ENCODE measurements at regions not wholly inside any gene's neighbourhood (a gene's known extent, or its start where the extent isn't known, plus 50 kb on each side); places are given as distances from the start of the nearest gene placed in this dataset.
"Not testable (repeated sequence)": the region's sequence is repeated elsewhere in the genome, so short reads cannot be mapped to it uniquely, and the experiment has no call there.

GRCh38 chr4:115950806-115951205 is 837.4 kb upstream of the NDST4 start:
- WGBS (ENCODE audit: extremely low coverage, insufficient read length, low lambda C conversion rate) = no CpG with 5 or more reads among the region's 10 CpGs
- Mint-ChIP-seq H3K27me3 (ENCODE audit: low read depth) (no peaks in the 10 kb centered on the region), H3K36me3 (ENCODE audit: insufficient read depth in 1 of 3, low read depth in 3 of 3) (peaks cover 0 to 14% (median 9%) of the 10 kb centered on the region in 3 experiments; a peak in 5 of 7 replicates), H3K27ac (no peak overlapping the region), H3K4me1 (peaks cover 9 to 12% of the 10 kb centered on the region in 2 experiments; a peak in 3 of 4 replicates), H3K4me3 (no peak overlapping the region), H3K9me3 (peaks cover 4 to 5% of the 10 kb centered on the region in 2 experiments; a peak in 4 of 5 replicates)
- Histone ChIP-seq H2BK120ac (ENCODE audit: low read depth, low read length, poor library complexity, severe bottlenecking) (no peak overlapping the region), H3T11ph (ENCODE audit: low read length) (no peak overlapping the region), H2AFZ (ENCODE audit: low read length) (no peak overlapping the region), H3K56ac (ENCODE audit: insufficient read length, low read depth, low read length) (no peak overlapping the region), H4K5ac (ENCODE audit: insufficient read length, low read depth, low read length) (no peak overlapping the region), H3K4me2 (ENCODE audit: insufficient read depth, insufficient read length, low read length) (no peak overlapping the region), H3K79me2 (ENCODE audit: insufficient read depth, low read length) (no peaks in the 10 kb centered on the region), H4K91ac (ENCODE audit: insufficient read length, low read depth, low read length) (no peak overlapping the region), H4K8ac (replicated peaks; ENCODE audit: insufficient read length, low read depth, low read length) (no peak overlapping the region), H2BK12ac (ENCODE audit: insufficient read length, low read depth, low read length) (no peak overlapping the region), H2BK5ac (ENCODE audit: insufficient read length, low read length) (no peak overlapping the region), H3K23me2 (ENCODE audit: insufficient read length, low read depth, low read length, poor library complexity, severe bottlenecking) (no peaks in the 10 kb centered on the region), H3K18ac (ENCODE audit: insufficient read length, low read depth, low read length) (no peak overlapping the region), H3K14ac (ENCODE audit: insufficient read depth, low read length) (no peak overlapping the region), H3K23ac (ENCODE audit: insufficient read length, low read depth, low read length) (no peak overlapping the region), H2BK15ac (ENCODE audit: low read depth, low read length) (no peak overlapping the region), H4K20me1 (ENCODE audit: control insufficient read depth, insufficient read depth, insufficient read length) (no peaks in the 10 kb centered on the region), H3K79me1 (ENCODE audit: insufficient read depth, low read depth, low read length, poor library complexity, severe bottlenecking) (no peaks in the 10 kb centered on the region), H3K4ac (ENCODE audit: low read depth, low read length) (no peak overlapping the region), H2BK20ac (ENCODE audit: low read depth, low read length, poor library complexity, severe bottlenecking) (no peak overlapping the region), H3K27ac (ENCODE audit: insufficient read length, low read depth, low read length) (no peak overlapping the region), H3K27me3 (ENCODE audit: insufficient read depth, low read length) (no peaks in the 10 kb centered on the region), H3K9me3 (ENCODE audit: control insufficient read depth, low read depth, low read length) (no peaks in the 10 kb centered on the region), H3K9ac (ENCODE audit: extremely low read depth, insufficient read length, low read length) (no peak overlapping the region), H3K4me1 (ENCODE audit: insufficient read depth, low read length) (no peaks in the 10 kb centered on the region), H2AK5ac (ENCODE audit: insufficient read length, low read length) (no peak overlapping the region)
- DNase-seq = no peak
- no peak for TF ChIP-seq CTCF (conservative IDR thresholded peaks at IDR 0.05)

GRCh38 chr4:115949974-115950743 is 836.7 kb upstream of the NDST4 start:
- not testable (repeated sequence) for H3K4ac ChIP-seq (ENCODE audit: low read depth, low read length); H2AFZ ChIP-seq (ENCODE audit: low read length); H4K5ac ChIP-seq (ENCODE audit: insufficient read length, low read depth, low read length); H4K91ac ChIP-seq (ENCODE audit: insufficient read length, low read depth, low read length); DNase-seq; H2BK15ac ChIP-seq (ENCODE audit: low read depth, low read length); H3K14ac ChIP-seq (ENCODE audit: insufficient read depth, low read length); H3T11ph ChIP-seq (ENCODE audit: low read length); H2BK120ac ChIP-seq (ENCODE audit: low read depth, low read length, poor library complexity, severe bottlenecking); H3K18ac ChIP-seq (ENCODE audit: insufficient read length, low read depth, low read length); H3K23ac ChIP-seq (ENCODE audit: insufficient read length, low read depth, low read length); H2BK20ac ChIP-seq (ENCODE audit: low read depth, low read length, poor library complexity, severe bottlenecking); H3K4me3 Mint-ChIP-seq; H3K4me1 ChIP-seq (ENCODE audit: insufficient read depth, low read length); H3K79me1 ChIP-seq (ENCODE audit: insufficient read depth, low read depth, low read length, poor library complexity, severe bottlenecking); H3K9me3 Mint-ChIP-seq; H3K27me3 Mint-ChIP-seq (ENCODE audit: low read depth); H3K27me3 ChIP-seq (ENCODE audit: insufficient read depth, low read length); H2BK12ac ChIP-seq (ENCODE audit: insufficient read length, low read depth, low read length); H4K8ac ChIP-seq (replicated peaks; ENCODE audit: insufficient read length, low read depth, low read length); H3K23me2 ChIP-seq (ENCODE audit: insufficient read length, low read depth, low read length, poor library complexity, severe bottlenecking); H3K56ac ChIP-seq (ENCODE audit: insufficient read length, low read depth, low read length); H2BK5ac ChIP-seq (ENCODE audit: insufficient read length, low read length); H3K9me3 ChIP-seq (ENCODE audit: control insufficient read depth, low read depth, low read length); H4K20me1 ChIP-seq (ENCODE audit: control insufficient read depth, insufficient read depth, insufficient read length); H3K9ac ChIP-seq (ENCODE audit: extremely low read depth, insufficient read length, low read length); H3K27ac Mint-ChIP-seq; H3K79me2 ChIP-seq (ENCODE audit: insufficient read depth, low read length); H2AK5ac ChIP-seq (ENCODE audit: insufficient read length, low read length); H3K27ac ChIP-seq (ENCODE audit: insufficient read length, low read depth, low read length); H3K4me2 ChIP-seq (ENCODE audit: insufficient read depth, insufficient read length, low read length)
- Mint-ChIP-seq H3K36me3 (ENCODE audit: insufficient read depth in 1 of 3, low read depth in 3 of 3) (peaks cover 0 to 14% (median 9%) of the 10 kb centered on the region in 3 experiments; a peak in 5 of 7 replicates), H3K4me1 (peaks cover 9 to 12% of the 10 kb centered on the region in 2 experiments; a peak in 3 of 4 replicates)
- WGBS (ENCODE audit: extremely low coverage, insufficient read length, low lambda C conversion rate) = no CpG with 5 or more reads among the region's 3 CpGs
